A549 (cell line): ENCODE measurements at regions not wholly inside any gene's neighbourhood (a gene's known extent, or its start where the extent isn't known, plus 50 kb on each side); places are given as distances from the start of the nearest gene placed in this dataset.
A peak's percentile ranks its signal among the peaks of the same experiment; 100 is the strongest.

Experiments used
- ATAC-seq, 2 experiments: fragments of 200-7000 bp in 1 of 2; fragments of >200 bp in 1 of 2; cut with Nextera tagmentation in 1 of 2; cut with Tn5 transposase in 1 of 2; 3 replicates each; pipeline versions ENCODE4 v1.8.0 to v1.9.1; 2018 to 2020; ENCODE audit warnings: mild to moderate bottlenecking in 1 of 2, moderate library complexity in 1 of 2
- CTCF ChIA-PET: fragments of 300-600 bp; sonication (Branson Sonifier 250); formaldehyde crosslinking; extraction: SDS; loops from one replicate; lab custom pipeline; 2021; ENCODE audit warnings: antibody characterized with exemption, inconsistent platforms; lab: Yijun Ruan, JAX
- POLR2A ChIA-PET: fragments of 350-600 bp; formaldehyde crosslinking; extraction: SDS; loops from one replicate; lab custom pipeline; 2021; ENCODE audit warnings: antibody characterized with exemption, inconsistent platforms; lab: Yijun Ruan, JAX
- DNase-seq, 2 experiments: peaks; one replicate each; pipeline versions ENCODE4 v3.0.0 to v3.0.0-alpha.2; 2011 to 2016; ENCODE audit warnings: low read depth in 1 of 2, low spot score in 1 of 2
- FAIRE-seq: peaks from 2 replicates; lab custom pipeline; 2011; peaks lifted over from hg19 to GRCh38; lab: Jason Lieb, UNC
- H3K27ac ChIP-seq, 2 experiments: fragments of >200 bp; sonication (Bioruptor Twin); formaldehyde crosslinking; 3 replicates each; pipeline ENCODE4 v1.5.1; 2016 to 2017
- H3K4me1 ChIP-seq: fragments of >200 bp; sonication (Bioruptor Twin); formaldehyde crosslinking; 3 replicates; pipeline ENCODE4 v1.6.1; 2016
- H3K4me2 ChIP-seq: fragments of >200 bp; sonication (Bioruptor Twin); formaldehyde crosslinking; 3 replicates; pipeline ENCODE4 v1.6.1; 2016
- H3K4me3 ChIP-seq: fragments of >200 bp; sonication (Bioruptor Twin); formaldehyde crosslinking; 3 replicates; pipeline ENCODE4 v1.5.1; 2016
- H3K9me3 ChIP-seq: fragments of >200 bp; sonication (Bioruptor Twin); formaldehyde crosslinking; 3 replicates; pipeline ENCODE4 v1.6.1; 2016
- CBX2 ChIP-seq: fragments of 200-600 bp; sonication (generic); IDR thresholded peaks from 2 replicates; pipeline ENCODE4 v1.6.1; 2016; ENCODE audit warnings: low read depth, mild to moderate bottlenecking, borderline replicate concordance
- CBX8 ChIP-seq: fragments of 200-600 bp; sonication (generic); IDR thresholded peaks from 2 replicates; pipeline ENCODE4 v1.6.1; 2016
- CHD4 ChIP-seq: fragments of 200-600 bp; sonication (generic); IDR thresholded peaks from 2 replicates; pipeline ENCODE4 v1.6.1; 2016; ENCODE audit warnings: antibody characterized with exemption, mild to moderate bottlenecking, borderline replicate concordance
- FOSL2 ChIP-seq, 2 experiments: fragments of 450-650 bp in 1 of 2; fragments of >200 bp in 1 of 2; sonication (Bioruptor Twin) in 1 of 2; formaldehyde crosslinking; IDR thresholded peaks; 2 replicates each; pipeline versions ENCODE4 v1.5.0 to v1.6.1; 2016 to 2020; ENCODE audit warnings: mild to moderate bottlenecking in 1 of 2, moderate library complexity in 1 of 2
- FOXS1 ChIP-seq: fragments of 250-450 bp; sonication (Bioruptor Pico); IDR thresholded peaks from 2 replicates; pipeline ENCODE4 v1.5.0; 2020; ENCODE audit warnings: mild to moderate bottlenecking, moderate library complexity
- GATA3 ChIP-seq: IDR thresholded peaks from 2 replicates; pipeline ENCODE4 v1.6.1; 2012; ENCODE audit warnings: borderline replicate concordance
- HOXB13 ChIP-seq: fragments of 250-450 bp; sonication (Bioruptor Pico); IDR thresholded peaks from 2 replicates; pipeline ENCODE4 v1.5.0; 2020; ENCODE audit warnings: low read depth, mild to moderate bottlenecking, moderate library complexity
- HOXB5 ChIP-seq: fragments of 250-450 bp; sonication (Bioruptor Pico); IDR thresholded peaks from 2 replicates; pipeline ENCODE4 v1.5.0; 2020; ENCODE audit warnings: mild to moderate bottlenecking, moderate library complexity
- JUNB ChIP-seq: fragments of >200 bp; sonication (Bioruptor Twin); formaldehyde crosslinking; IDR thresholded peaks from 2 replicates; pipeline ENCODE4 v1.6.1; 2016
- MYC ChIP-seq: IDR thresholded peaks from 2 replicates; pipeline ENCODE4 v1.6.1; 2012; ENCODE audit warnings: mild to moderate bottlenecking, inconsistent platforms, low read length, improper control_type of control experiment, borderline replicate concordance
- NR3C1 ChIP-seq: fragments of >200 bp; sonication (Bioruptor Twin); formaldehyde crosslinking; IDR thresholded peaks from 3 replicates; pipeline ENCODE4 v1.6.1; 2017
- POLR2A ChIP-seq: IDR thresholded peaks from 2 replicates; pipeline ENCODE4 v1.6.1; 2012; ENCODE audit warnings: mild to moderate bottlenecking, low read length
- RFX5 ChIP-seq: fragments of 450-650 bp; IDR thresholded peaks from 2 replicates; pipeline ENCODE4 v1.7.1; 2014; ENCODE audit warnings: antibody characterized with exemption, mild to moderate bottlenecking, moderate library complexity
- RNF2 ChIP-seq: fragments of 200-600 bp; sonication (generic); IDR thresholded peaks from 2 replicates; pipeline ENCODE4 v1.6.1; 2016; ENCODE audit warnings: low read depth, mild to moderate bottlenecking, antibody characterized with exemption, moderate library complexity, borderline replicate concordance
- SMC3 ChIP-seq: fragments of >200 bp; sonication (Bioruptor Twin); formaldehyde crosslinking; IDR thresholded peaks from 3 replicates; pipeline ENCODE4 v1.6.1; 2018; ENCODE audit warnings: inconsistent platforms
- SREBF2 ChIP-seq: fragments of 450-650 bp; IDR thresholded peaks from 2 replicates; pipeline ENCODE4 v1.6.1; 2014; ENCODE audit warnings: mild to moderate bottlenecking, moderate library complexity
- WGBS: methylation state at CpG from one replicate; pipeline ENCODE4 v1.1.6; 2017; ENCODE audit errors: missing lambda C conversion rate; 5-methylcytosine and 5-hydroxymethylcytosine counted together
- TF ChIP-seq, protein P1 (sequence below): IDR thresholded peaks from 2 replicates; pipeline ENCODE4 v1.6.1; 2012
- TF ChIP-seq, protein P2 (sequence below): fragments of 200-600 bp; sonication (generic); IDR thresholded peaks from 2 replicates; pipeline ENCODE4 v1.6.1; 2016; ENCODE audit warnings: antibody characterized with exemption, mild to moderate bottlenecking, moderate library complexity
- TF ChIP-seq, protein P3 (sequence below): fragments of >200 bp; sonication (Bioruptor Twin); formaldehyde crosslinking; IDR thresholded peaks from 2 replicates; pipeline ENCODE4 v1.6.1; 2016
- TF ChIP-seq, protein P4 (sequence below): fragments of 250-450 bp; sonication (Bioruptor Pico); IDR thresholded peaks from 2 replicates; pipeline ENCODE4 v1.5.0; 2020; ENCODE audit warnings: low read depth, mild to moderate bottlenecking, moderate library complexity

DNA sequence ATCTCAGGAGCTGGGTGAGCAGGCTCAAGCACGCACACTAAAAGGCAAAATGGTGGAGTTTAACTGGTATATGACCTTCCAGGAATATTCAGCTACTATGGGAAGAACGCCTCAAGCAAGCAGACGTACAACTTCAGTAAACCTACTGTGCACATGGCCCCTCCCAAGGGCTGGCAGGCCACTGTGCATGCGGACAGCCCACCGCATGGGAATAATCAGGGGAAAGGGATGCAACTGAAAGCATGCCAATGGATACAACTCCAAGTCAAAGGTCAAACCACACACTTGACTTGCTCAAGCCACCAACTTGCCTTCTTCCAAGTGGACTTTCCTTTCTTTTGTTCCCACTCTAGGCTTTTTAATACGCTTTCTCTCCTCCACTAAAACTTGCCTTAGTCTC, 121.6 kb upstream of the SNTG2 start:
- Histone ChIP-seq H3K9me3 (no peaks in the 10 kb centered on the region), H3K4me3 (no peak overlapping the region), H3K4me1 (no peaks in the 10 kb centered on the region), H3K4me2 (no peak overlapping the region), H3K27ac (no peak overlapping the region)
- TF ChIP-seq, protein P1, sequence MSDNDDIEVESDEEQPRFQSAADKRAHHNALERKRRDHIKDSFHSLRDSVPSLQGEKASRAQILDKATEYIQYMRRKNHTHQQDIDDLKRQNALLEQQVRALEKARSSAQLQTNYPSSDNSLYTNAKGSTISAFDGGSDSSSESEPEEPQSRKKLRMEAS = no peak
- TF ChIP-seq SMC3 = no peak
- DNase-seq (no peak), ATAC-seq (no peak), FAIRE-seq (no peak)
- 27% methylated on average over 6 of the region's 6 CpGs for WGBS
- CTCF ChIA-PET = no interaction called here
- POLR2A ChIA-PET = no interaction called here

DNA sequence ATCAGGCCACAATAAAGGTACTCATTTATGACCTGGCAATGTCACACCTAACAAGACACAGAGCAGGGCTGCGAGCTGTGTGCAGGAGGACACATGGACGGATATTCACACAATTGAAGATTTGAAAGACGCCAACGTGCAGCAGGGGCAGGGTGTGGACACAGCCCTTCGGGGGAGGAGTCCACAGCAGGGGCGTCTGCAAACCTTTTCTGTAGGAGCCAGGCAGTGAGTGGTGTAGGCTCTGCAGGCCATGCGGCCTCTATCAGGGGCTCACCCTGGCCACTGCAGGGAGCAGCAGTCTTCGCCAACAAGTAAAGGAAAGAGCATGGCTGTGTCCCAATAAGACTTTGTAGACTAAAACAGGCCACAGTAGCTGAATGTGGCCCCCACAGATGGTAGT, 125.7 kb upstream of the SNTG2 start:
- ATAC-seq = peak in 1 of 2 experiments; percentile 50; a peak in 2 of 6 replicates
- CTCF ChIA-PET = no interaction called here
- POLR2A ChIA-PET = no interaction called here

DNA sequence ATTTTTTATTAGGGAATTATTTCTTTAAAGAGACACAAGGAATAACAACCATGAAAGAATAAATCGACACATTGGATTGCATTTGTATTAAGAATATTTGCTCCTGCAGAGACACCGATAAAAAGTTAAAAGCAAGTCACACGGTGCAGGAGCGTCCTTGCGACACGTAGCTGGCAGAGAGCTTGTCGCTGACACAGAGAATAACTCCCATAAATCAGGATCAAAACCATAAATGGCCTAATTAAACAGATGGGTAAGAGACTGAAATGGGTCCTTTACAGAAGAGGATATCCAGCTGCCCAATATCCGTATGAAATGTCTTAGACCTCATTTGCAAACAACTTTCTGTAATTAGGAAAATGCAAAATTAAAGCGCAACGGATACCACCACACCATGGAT, 126.1 kb upstream of the SNTG2 start:
- H3K27ac ChIP-seq = no peak overlapping the region
- H3K9me3 ChIP-seq = no peaks in the 10 kb centered on the region
- TF ChIP-seq FOXS1 (no peak), NR3C1 (no peak)
- no peak overlapping the region for H3K4me3 ChIP-seq
- FAIRE-seq (no peak), ATAC-seq (no peak), DNase-seq (no peak)
- WGBS = 66% methylated on average over 10 of the region's 10 CpGs
- no peak overlapping the region for H3K4me2 ChIP-seq
- no peaks in the 10 kb centered on the region for H3K4me1 ChIP-seq
- POLR2A ChIA-PET = no interaction called here
- CTCF ChIA-PET = interaction anchor here (1.0 kb wide), 1 partner anchor 16 kb away, joined by 3 read pairs; no protein-coding TSS in a partner anchor

More for the DNA sequence above, 125.7 kb upstream of the SNTG2 start:
- Histone ChIP-seq H3K4me1 (no peaks in the 10 kb centered on the region), H3K4me2 (no peak overlapping the region), H3K4me3 (no peak overlapping the region), H3K27ac (no peak overlapping the region), H3K9me3 (no peaks in the 10 kb centered on the region)
- 42% methylated on average over 8 of the region's 8 CpGs for WGBS
- TF ChIP-seq, protein P2, sequence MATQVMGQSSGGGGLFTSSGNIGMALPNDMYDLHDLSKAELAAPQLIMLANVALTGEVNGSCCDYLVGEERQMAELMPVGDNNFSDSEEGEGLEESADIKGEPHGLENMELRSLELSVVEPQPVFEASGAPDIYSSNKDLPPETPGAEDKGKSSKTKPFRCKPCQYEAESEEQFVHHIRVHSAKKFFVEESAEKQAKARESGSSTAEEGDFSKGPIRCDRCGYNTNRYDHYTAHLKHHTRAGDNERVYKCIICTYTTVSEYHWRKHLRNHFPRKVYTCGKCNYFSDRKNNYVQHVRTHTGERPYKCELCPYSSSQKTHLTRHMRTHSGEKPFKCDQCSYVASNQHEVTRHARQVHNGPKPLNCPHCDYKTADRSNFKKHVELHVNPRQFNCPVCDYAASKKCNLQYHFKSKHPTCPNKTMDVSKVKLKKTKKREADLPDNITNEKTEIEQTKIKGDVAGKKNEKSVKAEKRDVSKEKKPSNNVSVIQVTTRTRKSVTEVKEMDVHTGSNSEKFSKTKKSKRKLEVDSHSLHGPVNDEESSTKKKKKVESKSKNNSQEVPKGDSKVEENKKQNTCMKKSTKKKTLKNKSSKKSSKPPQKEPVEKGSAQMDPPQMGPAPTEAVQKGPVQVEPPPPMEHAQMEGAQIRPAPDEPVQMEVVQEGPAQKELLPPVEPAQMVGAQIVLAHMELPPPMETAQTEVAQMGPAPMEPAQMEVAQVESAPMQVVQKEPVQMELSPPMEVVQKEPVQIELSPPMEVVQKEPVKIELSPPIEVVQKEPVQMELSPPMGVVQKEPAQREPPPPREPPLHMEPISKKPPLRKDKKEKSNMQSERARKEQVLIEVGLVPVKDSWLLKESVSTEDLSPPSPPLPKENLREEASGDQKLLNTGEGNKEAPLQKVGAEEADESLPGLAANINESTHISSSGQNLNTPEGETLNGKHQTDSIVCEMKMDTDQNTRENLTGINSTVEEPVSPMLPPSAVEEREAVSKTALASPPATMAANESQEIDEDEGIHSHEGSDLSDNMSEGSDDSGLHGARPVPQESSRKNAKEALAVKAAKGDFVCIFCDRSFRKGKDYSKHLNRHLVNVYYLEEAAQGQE = no peak
- TF ChIP-seq RNF2 (no peak), CBX8 (no peak), GATA3 (no peak), MYC (no peak), HOXB13 (CRISPR knock-in tag) (no peak), POLR2A (no peak), HOXB5 (CRISPR knock-in tag) (no peak), CHD4 (no peak), JUNB (no peak), FOSL2 (IDR thresholded peaks at IDR 0.05) (no peak), FOSL2 (CRISPR knock-in tag; IDR thresholded peaks at IDR 0.05) (no peak), SREBF2 (no peak), RFX5 (no peak), CBX2 (no peak)
- TF ChIP-seq, protein P3, sequence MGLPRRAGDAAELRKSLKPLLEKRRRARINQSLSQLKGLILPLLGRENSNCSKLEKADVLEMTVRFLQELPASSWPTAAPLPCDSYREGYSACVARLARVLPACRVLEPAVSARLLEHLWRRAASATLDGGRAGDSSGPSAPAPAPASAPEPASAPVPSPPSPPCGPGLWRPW = no peak
- TF ChIP-seq, protein P4, sequence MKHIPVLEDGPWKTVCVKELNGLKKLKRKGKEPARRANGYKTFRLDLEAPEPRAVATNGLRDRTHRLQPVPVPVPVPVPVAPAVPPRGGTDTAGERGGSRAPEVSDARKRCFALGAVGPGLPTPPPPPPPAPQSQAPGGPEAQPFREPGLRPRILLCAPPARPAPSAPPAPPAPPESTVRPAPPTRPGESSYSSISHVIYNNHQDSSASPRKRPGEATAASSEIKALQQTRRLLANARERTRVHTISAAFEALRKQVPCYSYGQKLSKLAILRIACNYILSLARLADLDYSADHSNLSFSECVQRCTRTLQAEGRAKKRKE = no peak
- DNase-seq (no peak), FAIRE-seq (no peak)
